ENCODE measurements at regions not wholly inside any gene's neighbourhood (a gene's known extent, or its start where the extent isn't known, plus 50 kb on each side); places are given as distances from the start of the nearest gene placed in this dataset.

DNA sequence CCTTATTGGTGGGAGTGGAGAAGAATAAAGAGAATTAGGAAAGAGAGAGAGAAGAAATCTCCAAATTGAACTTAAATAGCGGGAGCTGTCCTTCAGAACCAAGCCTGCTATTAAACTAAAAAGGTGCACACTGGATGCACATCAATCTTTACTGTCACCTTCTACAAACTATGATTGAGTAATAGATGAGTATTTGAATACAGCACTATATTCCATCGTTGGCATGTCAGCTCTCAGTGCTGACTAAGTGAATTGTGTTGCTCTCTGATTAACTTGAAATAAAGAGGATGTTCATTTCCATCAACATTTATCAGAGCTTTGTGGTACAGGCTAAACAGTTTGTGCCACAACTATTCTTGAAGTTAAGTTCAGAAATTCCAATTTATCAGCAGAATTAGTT, 143.7 kb upstream of the PABPC4L start:
- Mint-ChIP-seq H3K36me3 (ENCODE audit: low read depth) (no peaks in the 10 kb centered on the region), H3K27ac (no peak overlapping the region), H3K27me3 (ENCODE audit: insufficient read depth, low read depth, poor library complexity) (no peaks in the 10 kb centered on the region), H3K4me3 (no peak overlapping the region), H3K9me3 (no peaks in the 10 kb centered on the region), H3K4me1 (no peaks in the 10 kb centered on the region)
- no peaks in the 10 kb centered on the region for H3K4me1 ChIP-seq (ENCODE audit: insufficient read depth)
- H4K20me1 ChIP-seq (replicated peaks; ENCODE audit: insufficient read depth), result no peaks in the 10 kb centered on the region
- DNase-seq (ENCODE audit: low spot score) (no peak), ATAC-seq (no peak)
- no peak overlapping the region for H3K27ac ChIP-seq (ENCODE audit: low read depth)
- no peaks in the 10 kb centered on the region for H3K27me3 ChIP-seq (ENCODE audit: insufficient read depth)
- no peak overlapping the region for H3K4me3 ChIP-seq
- H3F3A ChIP-seq (replicated peaks; ENCODE audit: low read depth), result no peaks in the 10 kb centered on the region
- TF ChIP-seq EZH2 (IDR thresholded peaks at IDR 0.05; ENCODE audit: low read depth, unreplicated experiment) (no peak), ZNF114 (CRISPR knock-in tag; IDR thresholded peaks at IDR 0.05) (no peak), CREB1 (CRISPR knock-in tag; IDR thresholded peaks at IDR 0.05; ENCODE audit: low read depth) (no peak), JUNB (IDR thresholded peaks at IDR 0.05; ENCODE audit: unreplicated experiment) (no peak), NANOG (IDR thresholded peaks at IDR 0.05; ENCODE audit: borderline replicate concordance) (no peak), ZNF331 (CRISPR knock-in tag; IDR thresholded peaks at IDR 0.05; ENCODE audit: low read depth) (no peak)
- TF ChIP-seq, protein P1, sequence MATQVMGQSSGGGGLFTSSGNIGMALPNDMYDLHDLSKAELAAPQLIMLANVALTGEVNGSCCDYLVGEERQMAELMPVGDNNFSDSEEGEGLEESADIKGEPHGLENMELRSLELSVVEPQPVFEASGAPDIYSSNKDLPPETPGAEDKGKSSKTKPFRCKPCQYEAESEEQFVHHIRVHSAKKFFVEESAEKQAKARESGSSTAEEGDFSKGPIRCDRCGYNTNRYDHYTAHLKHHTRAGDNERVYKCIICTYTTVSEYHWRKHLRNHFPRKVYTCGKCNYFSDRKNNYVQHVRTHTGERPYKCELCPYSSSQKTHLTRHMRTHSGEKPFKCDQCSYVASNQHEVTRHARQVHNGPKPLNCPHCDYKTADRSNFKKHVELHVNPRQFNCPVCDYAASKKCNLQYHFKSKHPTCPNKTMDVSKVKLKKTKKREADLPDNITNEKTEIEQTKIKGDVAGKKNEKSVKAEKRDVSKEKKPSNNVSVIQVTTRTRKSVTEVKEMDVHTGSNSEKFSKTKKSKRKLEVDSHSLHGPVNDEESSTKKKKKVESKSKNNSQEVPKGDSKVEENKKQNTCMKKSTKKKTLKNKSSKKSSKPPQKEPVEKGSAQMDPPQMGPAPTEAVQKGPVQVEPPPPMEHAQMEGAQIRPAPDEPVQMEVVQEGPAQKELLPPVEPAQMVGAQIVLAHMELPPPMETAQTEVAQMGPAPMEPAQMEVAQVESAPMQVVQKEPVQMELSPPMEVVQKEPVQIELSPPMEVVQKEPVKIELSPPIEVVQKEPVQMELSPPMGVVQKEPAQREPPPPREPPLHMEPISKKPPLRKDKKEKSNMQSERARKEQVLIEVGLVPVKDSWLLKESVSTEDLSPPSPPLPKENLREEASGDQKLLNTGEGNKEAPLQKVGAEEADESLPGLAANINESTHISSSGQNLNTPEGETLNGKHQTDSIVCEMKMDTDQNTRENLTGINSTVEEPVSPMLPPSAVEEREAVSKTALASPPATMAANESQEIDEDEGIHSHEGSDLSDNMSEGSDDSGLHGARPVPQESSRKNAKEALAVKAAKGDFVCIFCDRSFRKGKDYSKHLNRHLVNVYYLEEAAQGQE (IDR thresholded peaks at IDR 0.05; ENCODE audit: unreplicated experiment), result no peak
- TF ChIP-seq, protein P2, sequence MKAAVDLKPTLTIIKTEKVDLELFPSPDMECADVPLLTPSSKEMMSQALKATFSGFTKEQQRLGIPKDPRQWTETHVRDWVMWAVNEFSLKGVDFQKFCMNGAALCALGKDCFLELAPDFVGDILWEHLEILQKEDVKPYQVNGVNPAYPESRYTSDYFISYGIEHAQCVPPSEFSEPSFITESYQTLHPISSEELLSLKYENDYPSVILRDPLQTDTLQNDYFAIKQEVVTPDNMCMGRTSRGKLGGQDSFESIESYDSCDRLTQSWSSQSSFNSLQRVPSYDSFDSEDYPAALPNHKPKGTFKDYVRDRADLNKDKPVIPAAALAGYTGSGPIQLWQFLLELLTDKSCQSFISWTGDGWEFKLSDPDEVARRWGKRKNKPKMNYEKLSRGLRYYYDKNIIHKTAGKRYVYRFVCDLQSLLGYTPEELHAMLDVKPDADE (IDR thresholded peaks at IDR 0.05), result no peak
- TF ChIP-seq, protein P3, sequence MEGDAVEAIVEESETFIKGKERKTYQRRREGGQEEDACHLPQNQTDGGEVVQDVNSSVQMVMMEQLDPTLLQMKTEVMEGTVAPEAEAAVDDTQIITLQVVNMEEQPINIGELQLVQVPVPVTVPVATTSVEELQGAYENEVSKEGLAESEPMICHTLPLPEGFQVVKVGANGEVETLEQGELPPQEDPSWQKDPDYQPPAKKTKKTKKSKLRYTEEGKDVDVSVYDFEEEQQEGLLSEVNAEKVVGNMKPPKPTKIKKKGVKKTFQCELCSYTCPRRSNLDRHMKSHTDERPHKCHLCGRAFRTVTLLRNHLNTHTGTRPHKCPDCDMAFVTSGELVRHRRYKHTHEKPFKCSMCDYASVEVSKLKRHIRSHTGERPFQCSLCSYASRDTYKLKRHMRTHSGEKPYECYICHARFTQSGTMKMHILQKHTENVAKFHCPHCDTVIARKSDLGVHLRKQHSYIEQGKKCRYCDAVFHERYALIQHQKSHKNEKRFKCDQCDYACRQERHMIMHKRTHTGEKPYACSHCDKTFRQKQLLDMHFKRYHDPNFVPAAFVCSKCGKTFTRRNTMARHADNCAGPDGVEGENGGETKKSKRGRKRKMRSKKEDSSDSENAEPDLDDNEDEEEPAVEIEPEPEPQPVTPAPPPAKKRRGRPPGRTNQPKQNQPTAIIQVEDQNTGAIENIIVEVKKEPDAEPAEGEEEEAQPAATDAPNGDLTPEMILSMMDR (conservative IDR thresholded peaks at IDR 0.05; ENCODE audit: low read depth in 2 of 2), result no peak
- H3K36me3 ChIP-seq (ENCODE audit: insufficient read depth), result no peaks in the 10 kb centered on the region
- H3K79me2 ChIP-seq (replicated peaks; ENCODE audit: insufficient read depth), result no peaks in the 10 kb centered on the region
- H2AFZ ChIP-seq, result no peak overlapping the region
- H3K4me2 ChIP-seq, result no peak overlapping the region
- H3K9me2 ChIP-seq (ENCODE audit: insufficient read depth), result no peaks in the 10 kb centered on the region

DNA sequence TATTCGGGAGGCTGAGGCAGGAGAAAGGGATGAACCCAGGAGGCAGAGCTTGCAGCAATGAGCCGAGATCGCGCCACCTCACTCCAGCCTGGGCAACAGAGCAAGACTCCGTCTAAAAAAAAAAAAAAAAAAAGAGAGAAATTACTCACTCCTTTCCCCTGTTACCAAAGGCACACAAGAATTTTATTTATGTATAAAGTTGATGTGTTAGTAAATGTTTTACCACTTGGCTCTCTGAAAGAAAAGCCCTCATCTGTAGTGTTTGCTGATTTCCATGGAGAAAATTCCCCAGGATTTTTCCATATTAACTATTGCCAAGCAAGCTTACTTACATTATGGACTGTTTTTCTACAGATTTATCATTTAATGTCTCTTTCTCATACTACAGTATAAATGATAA, 142.1 kb upstream of the PABPC4L start:
- no peaks in the 10 kb centered on the region for H3F3A ChIP-seq (replicated peaks; ENCODE audit: low read depth)
- no peak for ATAC-seq
- TF ChIP-seq STAT1 (IDR thresholded peaks at IDR 0.05; ENCODE audit: unreplicated experiment) (no peak), EZH2phosphoT487 (IDR thresholded peaks at IDR 0.05; ENCODE audit: unreplicated experiment) (no peak)

More for the DNA sequence above, 142.1 kb upstream of the PABPC4L start:
- H3K27ac Mint-ChIP-seq, result no peak overlapping the region
- no peaks in the 10 kb centered on the region for H3K4me1 ChIP-seq (ENCODE audit: insufficient read depth)
- no peaks in the 10 kb centered on the region for H3K27me3 ChIP-seq (ENCODE audit: insufficient read depth)
- H3K79me2 ChIP-seq (replicated peaks; ENCODE audit: insufficient read depth), result no peaks in the 10 kb centered on the region
- H3K27me3 Mint-ChIP-seq (ENCODE audit: insufficient read depth, low read depth, poor library complexity), result no peaks in the 10 kb centered on the region
- H4K20me1 ChIP-seq (replicated peaks; ENCODE audit: insufficient read depth), result no peaks in the 10 kb centered on the region
- no peaks in the 10 kb centered on the region for H3K9me2 ChIP-seq (ENCODE audit: insufficient read depth)
- no peak overlapping the region for H3K4me3 Mint-ChIP-seq
- DNase-seq (ENCODE audit: low spot score), result no peak
- H3K4me1 Mint-ChIP-seq, result no peaks in the 10 kb centered on the region
- H3K36me3 ChIP-seq (ENCODE audit: insufficient read depth), result no peaks in the 10 kb centered on the region
- H3K27ac ChIP-seq (ENCODE audit: low read depth), result no peak overlapping the region
- no peak overlapping the region for H2AFZ ChIP-seq
- H3K4me3 ChIP-seq, result no peak overlapping the region
- no peaks in the 10 kb centered on the region for H3K36me3 Mint-ChIP-seq (ENCODE audit: low read depth)
- no peaks in the 10 kb centered on the region for H3K9me3 Mint-ChIP-seq
- no peak overlapping the region for H3K4me2 ChIP-seq
